ENCODE measurements at regions not wholly inside any gene's neighbourhood (a gene's known extent, or its start where the extent isn't known, plus 50 kb on each side); places are given as distances from the start of the nearest gene placed in this dataset.

GRCh38 chr18:8926464-8926863 is 176.0 kb upstream of the NDUFV2 start:
- TF ChIP-seq GABPA (IDR thresholded peaks at IDR 0.05; ENCODE audit: low read depth): no peak
- no peak for TF ChIP-seq POLR2AphosphoS5 (IDR thresholded peaks at IDR 0.05; ENCODE audit: low read depth)
- no peak for TF ChIP-seq SPI1 (IDR thresholded peaks at IDR 0.05; ENCODE audit: borderline replicate concordance, low read depth)
- no peak for TF ChIP-seq REST (IDR thresholded peaks at IDR 0.05; ENCODE audit: insufficient replicate concordance, low read depth)
- TF ChIP-seq CTCF (IDR thresholded peaks at IDR 0.05; ENCODE audit: insufficient read depth, low read length): no peak
- no peak for DNase-seq (ENCODE audit: low read depth in 1 of 2, low spot score in 1 of 2)
- Histone ChIP-seq H3K4me3 (replicated peaks; ENCODE audit: insufficient read depth, low read length) (no peak overlapping the region), H3K27ac (replicated peaks) (no peak overlapping the region), H3K27me3 (ENCODE audit: insufficient read depth, poor library complexity, severe bottlenecking) (no peaks in the 10 kb centered on the region)

- DNase-seq (ENCODE audit: low read depth in 1 of 2, low spot score in 1 of 2): no peak
- H3K4me3 ChIP-seq (replicated peaks; ENCODE audit: insufficient read depth, low read length): no peak overlapping the region
- H3K27me3 ChIP-seq (ENCODE audit: insufficient read depth, poor library complexity, severe bottlenecking): no peaks in the 10 kb centered on the region
- TF ChIP-seq POLR2AphosphoS5 (IDR thresholded peaks at IDR 0.05; ENCODE audit: low read depth) (no peak), GABPA (IDR thresholded peaks at IDR 0.05; ENCODE audit: low read depth) (no peak), CTCF (IDR thresholded peaks at IDR 0.05; ENCODE audit: insufficient read depth, low read length) (no peak), REST (IDR thresholded peaks at IDR 0.05; ENCODE audit: insufficient replicate concordance, low read depth) (no peak), SPI1 (IDR thresholded peaks at IDR 0.05; ENCODE audit: borderline replicate concordance, low read depth) (no peak)
- H3K27ac ChIP-seq (replicated peaks): no peak overlapping the region
Measured at GRCh38 chr18:8928044-8928443, 174.5 kb upstream of the NDUFV2 start.

- Histone ChIP-seq H3K4me3 (replicated peaks; ENCODE audit: insufficient read depth, low read length) (no peak overlapping the region), H3K27me3 (ENCODE audit: insufficient read depth, poor library complexity, severe bottlenecking) (no peaks in the 10 kb centered on the region), H3K27ac (replicated peaks) (no peak overlapping the region)
- DNase-seq (ENCODE audit: low read depth in 1 of 2, low spot score in 1 of 2): no peak
- TF ChIP-seq REST (IDR thresholded peaks at IDR 0.05; ENCODE audit: insufficient replicate concordance, low read depth): no peak
- no peak for TF ChIP-seq GABPA (IDR thresholded peaks at IDR 0.05; ENCODE audit: low read depth)
- TF ChIP-seq POLR2AphosphoS5 (IDR thresholded peaks at IDR 0.05; ENCODE audit: low read depth): no peak
- no peak for TF ChIP-seq SPI1 (IDR thresholded peaks at IDR 0.05; ENCODE audit: borderline replicate concordance, low read depth)
- no peak for TF ChIP-seq CTCF (IDR thresholded peaks at IDR 0.05; ENCODE audit: insufficient read depth, low read length)
Measured at GRCh38 chr18:8928847-8929780, 173.4 kb upstream of the NDUFV2 start.

Data from HL-60 (cell line).